ENCODE measurements at regions not wholly inside any gene's neighbourhood (a gene's known extent, or its start where the extent isn't known, plus 50 kb on each side); places are given as distances from the start of the nearest gene placed in this dataset.

GRCh38 chr4:81896936-81897335 lies 425.2 kb upstream of the RASGEF1B start:
- TF ChIP-seq CTCF (IDR thresholded peaks at IDR 0.05) = no peak
- TF ChIP-seq ZFX (IDR thresholded peaks at IDR 0.05; ENCODE audit: borderline replicate concordance) = no peak

Data from 22Rv1 (cell line).